Right hindlimb (tissue), 1 donor: ENCODE measurements at regions not wholly inside any gene's neighbourhood (a gene's known extent, or its start where the extent isn't known, plus 50 kb on each side); places are given as distances from the start of the nearest gene placed in this dataset.
"Not testable (repeated sequence)": the region's sequence is repeated elsewhere in the genome, so short reads cannot be mapped to it uniquely, and the experiment has no call there.

Experiments
- DNase-seq: peaks from one replicate; pipeline ENCODE4 v3.0.0-alpha.2; 2018

GRCh38 chr3:130151555-130151954 is 69.9 kb downstream of the ALG1L2 start:
- not testable (repeated sequence) for DNase-seq

- not testable (repeated sequence) for DNase-seq
These were observed 71.6 kb downstream of the ALG1L2 start for GRCh38 chr3:130153247-130153646.

GRCh38 chr3:130155464-130155863 is 73.8 kb downstream of the ALG1L2 start:
- DNase-seq: not testable (repeated sequence)

GRCh38 chr3:130166856-130167255 is 85.2 kb downstream of the ALG1L2 start:
- not testable (repeated sequence) for DNase-seq

- not testable (repeated sequence) for DNase-seq
These were observed 93.6 kb downstream of the ALG1L2 start for GRCh38 chr3:130175195-130175594.

- not testable (repeated sequence) for DNase-seq
These were observed 95.0 kb downstream of the ALG1L2 start for GRCh38 chr3:130176476-130177256.

DNA sequence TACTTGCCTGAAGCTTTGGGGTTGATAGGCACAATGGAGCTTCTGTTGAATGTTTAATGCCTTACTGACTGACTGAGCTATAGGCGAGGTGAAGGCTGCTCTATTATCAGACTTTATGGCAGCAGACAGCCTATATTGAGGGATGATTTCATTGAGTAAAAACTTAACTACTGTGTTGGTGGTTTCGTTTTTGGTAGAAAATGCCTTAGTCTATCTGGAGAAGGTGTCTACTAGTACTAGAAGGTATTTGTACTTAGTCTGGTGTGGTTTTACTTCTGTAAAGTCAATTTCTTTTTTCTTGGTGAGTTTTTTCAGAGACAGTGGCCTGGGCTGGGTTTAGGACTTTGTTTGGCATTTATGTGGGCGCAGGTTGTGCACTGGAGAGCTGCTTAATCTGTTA is 97.2 kb downstream of the ALG1L2 start:
- not testable (repeated sequence) for DNase-seq

DNA sequence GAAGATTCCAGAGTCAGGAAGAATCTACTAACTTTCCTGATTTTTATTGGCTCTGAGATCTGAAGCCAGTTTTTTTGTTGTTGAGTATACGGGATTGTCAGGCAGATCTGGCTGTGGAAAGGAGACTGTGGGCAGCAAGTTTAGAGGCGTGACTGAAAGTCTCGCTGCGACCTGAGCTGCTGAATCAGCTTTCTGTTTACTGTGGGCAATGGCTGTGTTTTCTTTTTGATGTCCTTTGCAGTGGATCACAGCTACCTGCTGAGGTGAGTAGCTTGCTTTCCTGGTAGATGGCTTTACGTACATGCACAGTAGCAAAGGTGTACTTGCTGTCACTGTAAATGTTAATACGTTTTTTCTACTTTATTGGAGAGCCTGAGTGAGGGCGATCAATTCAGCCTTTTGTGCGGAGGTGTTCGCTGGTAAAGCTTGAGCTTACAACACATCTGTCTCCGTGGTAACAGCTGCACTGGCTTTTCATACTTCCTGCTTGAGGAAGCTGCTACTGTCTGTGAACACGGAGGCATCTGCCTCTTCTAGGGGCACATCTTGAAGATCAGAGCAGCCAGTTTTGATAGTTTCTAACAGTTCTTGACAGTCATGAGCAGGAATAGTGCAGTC is 97.8 kb downstream of the ALG1L2 start:
- peak; percentile 51 for DNase-seq

DNA sequence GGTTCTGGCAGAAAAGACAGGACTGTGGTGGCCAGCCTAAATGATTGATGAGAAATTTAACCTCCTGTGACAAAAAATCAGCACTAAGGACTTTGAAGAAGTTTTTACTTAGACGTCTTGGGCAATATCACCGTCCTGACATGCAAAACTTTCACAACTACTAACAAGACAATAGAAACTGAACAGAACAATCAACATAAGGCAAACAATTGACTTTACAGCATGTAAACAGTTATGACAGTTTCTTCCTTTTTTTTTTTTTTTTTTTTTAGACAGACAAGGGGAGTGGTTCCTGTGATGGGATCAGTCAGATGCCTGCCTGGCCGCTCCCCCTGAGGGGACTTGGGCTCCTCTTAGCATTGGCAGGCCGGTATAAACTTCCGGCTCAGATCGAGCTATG is 100.8 kb downstream of the ALG1L2 start:
- not testable (repeated sequence) for DNase-seq

- DNase-seq: not testable (repeated sequence)
These were observed 102.1 kb downstream of the ALG1L2 start for GRCh38 chr3:130183689-130184088.

- DNase-seq: not testable (repeated sequence)
These were observed 102.8 kb downstream of the ALG1L2 start for GRCh38 chr3:130184152-130185024.

DNA sequence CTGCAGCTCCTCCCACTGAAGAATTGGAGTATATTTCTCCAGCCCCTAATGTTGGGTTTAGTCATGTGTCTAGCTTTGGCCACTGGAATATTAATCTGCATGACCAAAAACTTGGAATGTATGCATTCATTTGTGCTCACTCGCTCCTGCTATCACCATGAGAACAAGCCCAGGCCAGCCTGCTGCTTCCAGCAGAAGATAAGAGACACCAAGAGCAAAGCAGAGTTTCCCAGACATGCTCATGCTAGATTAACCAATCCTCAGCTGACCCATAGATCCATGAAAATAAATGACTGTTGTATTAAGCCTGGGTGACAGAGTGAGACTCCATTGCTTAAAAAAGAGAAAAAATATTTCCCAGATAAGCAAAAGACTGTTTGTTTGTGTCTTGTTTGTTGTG is 119.6 kb downstream of the ALG1L2 start:
- not testable (repeated sequence) for DNase-seq

DNA sequence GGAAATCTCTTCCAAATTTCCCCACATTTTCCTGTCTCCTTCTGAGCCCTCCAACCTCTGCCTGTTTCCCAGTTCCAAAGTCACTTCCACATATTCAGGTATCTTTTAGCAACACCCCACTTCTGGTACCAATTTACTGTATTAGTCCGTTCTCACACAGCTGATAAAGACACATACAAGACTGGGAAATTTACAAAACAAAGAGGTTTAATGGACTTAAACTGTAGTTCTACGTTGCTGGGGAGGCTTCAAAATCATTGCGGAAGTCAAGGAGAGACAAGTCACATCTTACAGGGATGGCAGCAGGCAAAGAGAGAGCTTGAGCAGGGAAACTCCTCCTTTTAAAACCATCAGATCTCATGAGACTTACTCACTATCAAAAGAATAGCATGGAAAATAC is 122.0 kb downstream of the ALG1L2 start:
- not testable (repeated sequence) for DNase-seq

DNA sequence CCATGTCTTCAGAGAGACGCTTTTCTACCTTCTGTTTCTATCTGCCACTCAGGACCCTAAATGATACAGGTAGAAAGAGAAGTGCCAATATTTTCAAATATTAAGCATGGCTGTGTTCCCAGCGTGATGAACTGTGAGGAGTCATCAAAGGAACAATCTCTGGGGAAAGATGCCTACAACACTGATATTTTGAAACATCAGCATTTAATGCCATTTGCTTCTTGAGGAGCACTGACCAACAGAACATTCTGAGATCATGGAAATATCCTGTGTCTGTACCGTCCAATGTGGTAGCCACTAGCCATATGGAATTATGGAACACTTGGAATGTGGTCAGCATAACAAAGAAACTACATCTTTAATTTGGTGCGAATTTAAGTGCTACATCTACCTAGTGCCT is 117.9 kb upstream of the COL6A5 start:
- no peak for DNase-seq

DNA sequence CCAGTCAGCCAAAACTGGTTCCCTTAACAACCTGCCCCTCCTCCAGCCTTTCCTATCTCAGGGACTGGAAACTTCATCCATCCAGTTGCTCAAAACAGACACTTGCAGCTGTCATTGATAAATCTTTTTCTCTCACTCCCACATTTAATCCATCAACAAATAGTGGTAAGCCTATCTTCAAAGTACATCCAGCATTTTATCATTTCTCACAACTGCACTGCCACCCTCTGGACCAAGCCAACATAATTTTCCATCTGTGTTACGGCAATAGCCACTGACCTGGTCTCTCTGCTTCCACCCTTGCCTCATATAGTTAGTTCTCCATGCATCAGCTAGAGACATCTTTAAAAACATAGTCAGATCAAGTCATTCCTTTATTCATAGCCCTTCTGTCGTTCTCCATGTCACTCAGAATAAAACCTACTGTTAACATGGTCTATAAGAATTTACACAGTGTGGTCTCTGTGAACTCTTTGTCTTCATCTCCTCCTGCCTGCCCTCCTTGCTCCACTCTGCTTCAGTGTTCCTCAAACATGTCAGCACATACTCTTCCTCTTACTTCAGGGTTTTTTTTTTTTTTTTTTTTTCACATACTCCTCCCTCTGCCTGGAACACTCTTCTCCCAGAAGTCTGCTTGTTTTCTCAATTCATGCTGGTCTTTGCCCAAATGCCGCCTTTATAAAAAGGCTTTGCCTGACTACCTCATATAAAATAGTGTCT is 102.5 kb upstream of the COL6A5 start:
- DNase-seq: peak; percentile 47

GRCh38 chr3:130243808-130244207 is 101.7 kb upstream of the COL6A5 start:
- no peak for DNase-seq

DNA sequence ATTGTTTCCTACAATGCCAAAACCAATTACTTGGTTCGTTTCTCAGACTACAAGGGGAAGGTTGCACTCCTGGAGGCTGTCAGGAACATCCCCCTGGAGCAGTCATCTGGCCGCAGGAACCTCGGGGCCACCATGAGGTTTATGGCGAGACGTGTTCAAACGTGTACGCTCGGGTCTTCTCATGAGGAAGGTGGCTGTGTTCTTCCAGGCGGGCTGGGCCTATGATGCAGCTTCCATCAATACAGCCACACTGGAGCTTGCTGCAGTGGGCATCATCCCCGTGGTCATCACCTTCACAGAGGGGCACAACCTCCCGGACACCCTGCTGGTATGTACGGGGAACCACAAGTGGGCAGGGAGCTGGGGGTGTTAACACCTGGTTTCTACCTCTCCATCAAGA is 94.5 kb upstream of the COL6A5 start:
- DNase-seq: no peak

GRCh38 chr3:130255442-130255841 is 90.0 kb upstream of the COL6A5 start:
- DNase-seq: no peak

DNA sequence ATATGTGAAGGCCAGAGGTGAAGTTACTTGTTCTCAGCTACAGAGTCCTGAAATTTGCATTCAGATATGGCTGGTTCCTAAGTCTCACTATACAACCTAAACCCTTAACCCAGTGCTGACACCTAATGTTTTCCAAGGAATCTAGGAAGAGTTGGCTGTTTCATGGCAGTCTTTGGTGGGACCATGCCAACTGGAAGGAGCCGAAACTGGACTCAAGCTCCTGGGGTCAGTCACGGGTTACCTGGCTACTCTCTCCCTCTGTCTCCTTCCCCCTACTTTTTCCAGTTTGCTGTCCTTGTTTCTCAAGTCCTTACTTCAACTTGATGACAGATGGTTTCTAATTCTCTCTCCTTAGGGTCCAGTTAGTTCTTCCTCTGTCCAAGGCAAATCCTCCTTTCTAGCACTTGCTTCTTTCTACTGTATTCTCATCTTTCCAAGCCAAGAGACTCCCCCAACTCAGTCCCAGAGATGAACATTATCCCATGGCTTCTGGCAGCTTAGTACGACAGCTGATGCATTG is 88.6 kb upstream of the COL6A5 start:
- DNase-seq: peak; percentile 78

- DNase-seq: peak; percentile 33
These were observed 86.9 kb upstream of the COL6A5 start for GRCh38 chr3:130258532-130258952.

DNA sequence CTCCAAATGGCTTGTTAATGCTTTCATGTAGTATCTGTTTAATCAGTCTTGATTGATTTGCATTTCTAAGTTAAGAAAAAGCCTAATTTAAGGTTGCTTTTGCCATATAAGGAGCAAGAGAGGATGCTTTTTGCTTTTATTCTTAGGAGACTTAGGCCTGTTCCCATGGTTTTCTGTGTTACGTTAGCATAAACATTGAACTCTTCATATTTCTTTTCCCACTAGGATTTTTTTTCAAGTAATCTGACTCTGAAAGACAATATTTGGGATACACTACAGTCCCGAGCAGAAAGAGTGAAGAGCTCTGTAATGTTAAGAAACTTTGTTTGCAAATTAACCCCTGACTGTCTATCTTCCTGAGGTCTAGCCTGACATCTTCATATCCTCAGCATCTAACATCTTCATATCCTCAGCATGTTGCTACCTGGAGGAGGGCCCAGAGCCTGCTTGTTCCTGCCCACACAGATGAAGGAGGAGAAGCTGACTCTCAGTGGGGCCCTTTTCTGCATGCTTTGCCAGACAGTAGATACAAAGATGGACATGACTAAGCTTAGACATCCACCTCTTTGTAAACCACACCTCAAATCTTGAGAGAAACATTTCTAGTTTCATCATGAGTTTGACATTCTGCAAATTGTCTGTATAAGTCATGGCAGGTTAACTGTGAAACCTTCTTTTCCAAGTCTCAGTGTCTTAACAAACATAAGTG is 86.2 kb upstream of the COL6A5 start:
- peak; percentile 22 for DNase-seq

DNA sequence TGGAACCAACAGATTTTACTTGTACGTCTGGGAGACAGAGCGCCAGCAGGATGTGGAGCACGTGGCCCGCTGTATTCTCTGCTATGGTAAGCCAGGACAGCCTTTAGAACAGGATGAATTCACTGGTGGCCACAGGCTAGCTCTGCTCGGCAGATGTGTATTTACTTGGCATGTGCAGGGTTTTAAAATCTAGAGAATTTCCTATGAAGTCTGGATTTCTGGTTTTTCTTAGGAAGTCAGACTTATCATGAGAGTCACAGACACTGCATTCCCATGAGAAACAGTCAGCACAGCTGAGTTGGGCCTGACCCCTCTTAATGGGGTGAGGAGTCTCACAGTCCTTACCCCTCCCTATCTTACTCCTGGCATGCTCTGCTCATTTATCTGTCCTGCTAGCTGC is 84.6 kb upstream of the COL6A5 start:
- DNase-seq: peak; percentile 79
